ENCODE measurements at regions not wholly inside any gene's neighbourhood (a gene's known extent, or its start where the extent isn't known, plus 50 kb on each side); places are given as distances from the start of the nearest gene placed in this dataset.

GRCh38 chr12:63319386-63319785, 168.4 kb upstream of the AVPR1A start:
- intact Hi-C loops (cut with DNase I; ENCODE audit: low total_unique reads) = no loop called here
- H3K4me3 ChIP-seq = no peak overlapping the region
- DNase-seq = no peak
- no peak for TF ChIP-seq EP300 (IDR thresholded peaks at IDR 0.05; ENCODE audit: low read depth)
- no peak for TF ChIP-seq POLR2A (IDR thresholded peaks at IDR 0.05)
- H3K9me3 ChIP-seq = no peaks in the 10 kb centered on the region
- no peak overlapping the region for H3K27ac ChIP-seq
- in situ Hi-C loops (cut with MboI; ENCODE audit: low pct_ligation_motif_present in 1 of 4, low pct_unique_long_range_greater_than_20kb in 1 of 4, low sequenced_read_pairs in 3 of 4) = no loop called here
- no peaks in the 10 kb centered on the region for H3K27me3 ChIP-seq
- H3K4me1 ChIP-seq = no peaks in the 10 kb centered on the region
- no peaks in the 10 kb centered on the region for H3K36me3 ChIP-seq

- Histone ChIP-seq H3K27ac (no peak overlapping the region), H3K9me3 (no peaks in the 10 kb centered on the region), H3K4me1 (no peaks in the 10 kb centered on the region), H3K27me3 (no peaks in the 10 kb centered on the region), H3K4me3 (no peak overlapping the region), H3K36me3 (no peaks in the 10 kb centered on the region)
- no peak for DNase-seq
- in situ Hi-C loops (cut with MboI; ENCODE audit: low pct_ligation_motif_present in 1 of 4, low pct_unique_long_range_greater_than_20kb in 1 of 4, low sequenced_read_pairs in 3 of 4) (no loop called here), intact Hi-C loops (cut with DNase I; ENCODE audit: low total_unique reads) (no loop called here)
- WGBS, 2 donors (ENCODE audit: low coverage in 1 of 2) = 87% methylated on average over 1 of the region's 1 CpG; no CpG with 5 or more reads in 1 of the 2 donors
- TF ChIP-seq EP300 (IDR thresholded peaks at IDR 0.05; ENCODE audit: low read depth) (no peak), POLR2A (IDR thresholded peaks at IDR 0.05) (no peak), CTCF (IDR thresholded peaks at IDR 0.05) (no peak), POLR2AphosphoS5 (IDR thresholded peaks at IDR 0.05) (no peak)
These were observed 167.9 kb upstream of the AVPR1A start for GRCh38 chr12:63318933-63319332.

GRCh38 chr12:63318313-63318712, 167.3 kb upstream of the AVPR1A start:
- H3K4me1 ChIP-seq = no peaks in the 10 kb centered on the region
- TF ChIP-seq CTCF (IDR thresholded peaks at IDR 0.05) (no peak), POLR2A (IDR thresholded peaks at IDR 0.05) (no peak), POLR2AphosphoS5 (IDR thresholded peaks at IDR 0.05) (no peak), EP300 (IDR thresholded peaks at IDR 0.05; ENCODE audit: low read depth) (no peak)
- in situ Hi-C loops (cut with MboI; ENCODE audit: low pct_ligation_motif_present in 1 of 4, low pct_unique_long_range_greater_than_20kb in 1 of 4, low sequenced_read_pairs in 3 of 4) = no loop called here
- no peak overlapping the region for H3K4me3 ChIP-seq
- no peak for DNase-seq
- no peaks in the 10 kb centered on the region for H3K9me3 ChIP-seq
- H3K27me3 ChIP-seq = no peaks in the 10 kb centered on the region
- no peaks in the 10 kb centered on the region for H3K36me3 ChIP-seq
- no peak overlapping the region for H3K27ac ChIP-seq
- 85% methylated on average over 7 of the region's 7 CpGs; no CpG with 5 or more reads in 1 of the 2 donors for WGBS, 2 donors (ENCODE audit: low coverage in 1 of 2)
- intact Hi-C loops (cut with DNase I; ENCODE audit: low total_unique reads) = no loop called here

- Histone ChIP-seq H3K27me3 (no peaks in the 10 kb centered on the region), H3K4me3 (no peak overlapping the region), H3K4me1 (no peaks in the 10 kb centered on the region), H3K36me3 (no peaks in the 10 kb centered on the region), H3K9me3 (no peaks in the 10 kb centered on the region), H3K27ac (no peak overlapping the region)
- in situ Hi-C loops (cut with MboI; ENCODE audit: low pct_ligation_motif_present in 1 of 4, low pct_unique_long_range_greater_than_20kb in 1 of 4, low sequenced_read_pairs in 3 of 4) (no loop called here), intact Hi-C loops (cut with DNase I; ENCODE audit: low total_unique reads) (no loop called here)
- WGBS, 2 donors (ENCODE audit: low coverage in 1 of 2) = 71 to 91% methylated on average over 5 of the region's 5 CpGs
- TF ChIP-seq CTCF (IDR thresholded peaks at IDR 0.05) = no peak
- no peak for DNase-seq
These were observed 166.9 kb upstream of the AVPR1A start for GRCh38 chr12:63317880-63318279.

GRCh38 chr12:63317286-63317846, 166.4 kb upstream of the AVPR1A start:
- Histone ChIP-seq H3K4me3 (no peak overlapping the region), H3K27ac (no peak overlapping the region), H3K4me1 (no peaks in the 10 kb centered on the region), H3K27me3 (no peaks in the 10 kb centered on the region), H3K9me3 (no peaks in the 10 kb centered on the region), H3K36me3 (no peaks in the 10 kb centered on the region)
- in situ Hi-C loops (cut with MboI; ENCODE audit: low pct_ligation_motif_present in 1 of 4, low pct_unique_long_range_greater_than_20kb in 1 of 4, low sequenced_read_pairs in 3 of 4) = no loop called here
- WGBS, 2 donors (ENCODE audit: low coverage in 1 of 2) = 81 to 83% methylated on average over 4 to 9 of the region's 9 CpGs
- no peak for TF ChIP-seq EP300 (IDR thresholded peaks at IDR 0.05; ENCODE audit: low read depth)
- DNase-seq = no peak
- intact Hi-C loops (cut with DNase I; ENCODE audit: low total_unique reads) = no loop called here

Data from transverse colon (tissue), 4 donors.